Left ventricle myocardium inferior (tissue), 1 donor: ENCODE measurements at regions not wholly inside any gene's neighbourhood (a gene's known extent, or its start where the extent isn't known, plus 50 kb on each side); places are given as distances from the start of the nearest gene placed in this dataset.

Experiments used
- DNase-seq: peaks from one replicate; pipeline ENCODE4 v3.0.0-alpha.2; 2020
- H3K27ac ChIP-seq: fragments of 200-600 bp; replicated peaks from 2 replicates; pipeline ENCODE4 v1.8.0; 2021
- H3K27me3 ChIP-seq: fragments of 200-600 bp; 2 replicates; pipeline ENCODE4 v1.8.0; 2021; ENCODE audit warnings: low read depth
- H3K36me3 ChIP-seq: fragments of 200-600 bp; 2 replicates; pipeline ENCODE4 v1.8.0; 2021
- H3K4me1 ChIP-seq: fragments of 200-600 bp; 2 replicates; pipeline ENCODE4 v1.8.0; 2021
- H3K4me3 ChIP-seq: fragments of 200-600 bp; 2 replicates; pipeline ENCODE4 v1.8.0; 2021; ENCODE audit warnings: mild to moderate bottlenecking, moderate library complexity
- H3K9me3 ChIP-seq: fragments of 200-600 bp; replicated peaks from 2 replicates; pipeline ENCODE4 v1.8.0; 2021
- intact Hi-C: fragments of 100-400 bp; cut with micrococcal nuclease; formaldehyde crosslinking; loops from one replicate; pipeline ENCODE4 v1.11.0; 2022
- TF ChIP-seq, protein P1 (sequence below): fragments of 200-600 bp; IDR thresholded peaks from 2 replicates; pipeline ENCODE4 v1.8.0; 2021; ENCODE audit warnings: antibody characterized with exemption, mild to moderate bottlenecking, borderline replicate concordance
- donor health status: DM: no; HTN: yes; CAD: no; lungs with severe emphysema.

DNA sequence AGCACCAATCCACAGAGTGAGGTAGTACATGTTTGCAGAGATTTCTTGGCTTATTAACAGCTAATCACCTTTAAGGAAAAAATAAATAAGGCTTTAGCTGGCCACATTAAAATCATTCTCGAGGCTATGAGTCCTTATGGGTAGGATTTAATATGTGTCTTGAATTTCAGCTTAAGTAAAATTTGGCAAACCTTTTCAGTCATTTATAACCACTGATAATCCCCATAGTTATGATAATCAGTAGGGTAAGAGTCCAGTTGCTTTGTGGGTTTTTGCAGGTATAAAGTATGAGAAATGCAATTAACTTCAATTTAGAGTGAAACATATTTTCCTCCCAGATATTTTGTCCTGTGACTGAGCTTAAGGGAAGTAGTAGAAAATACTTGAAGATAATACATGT lies 1458.9 kb upstream of the FLRT2 start:
- no peak overlapping the region for H3K27ac ChIP-seq
- H3K36me3 ChIP-seq, result no peaks in the 10 kb centered on the region
- no peaks in the 10 kb centered on the region for H3K27me3 ChIP-seq
- intact Hi-C loops, result no loop called here
- H3K4me1 ChIP-seq, result no peaks in the 10 kb centered on the region
- TF ChIP-seq, protein P1, sequence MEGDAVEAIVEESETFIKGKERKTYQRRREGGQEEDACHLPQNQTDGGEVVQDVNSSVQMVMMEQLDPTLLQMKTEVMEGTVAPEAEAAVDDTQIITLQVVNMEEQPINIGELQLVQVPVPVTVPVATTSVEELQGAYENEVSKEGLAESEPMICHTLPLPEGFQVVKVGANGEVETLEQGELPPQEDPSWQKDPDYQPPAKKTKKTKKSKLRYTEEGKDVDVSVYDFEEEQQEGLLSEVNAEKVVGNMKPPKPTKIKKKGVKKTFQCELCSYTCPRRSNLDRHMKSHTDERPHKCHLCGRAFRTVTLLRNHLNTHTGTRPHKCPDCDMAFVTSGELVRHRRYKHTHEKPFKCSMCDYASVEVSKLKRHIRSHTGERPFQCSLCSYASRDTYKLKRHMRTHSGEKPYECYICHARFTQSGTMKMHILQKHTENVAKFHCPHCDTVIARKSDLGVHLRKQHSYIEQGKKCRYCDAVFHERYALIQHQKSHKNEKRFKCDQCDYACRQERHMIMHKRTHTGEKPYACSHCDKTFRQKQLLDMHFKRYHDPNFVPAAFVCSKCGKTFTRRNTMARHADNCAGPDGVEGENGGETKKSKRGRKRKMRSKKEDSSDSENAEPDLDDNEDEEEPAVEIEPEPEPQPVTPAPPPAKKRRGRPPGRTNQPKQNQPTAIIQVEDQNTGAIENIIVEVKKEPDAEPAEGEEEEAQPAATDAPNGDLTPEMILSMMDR, result no peak
- no peaks in the 10 kb centered on the region for H3K9me3 ChIP-seq
- H3K4me3 ChIP-seq, result no peak overlapping the region
- DNase-seq, result no peak

DNA sequence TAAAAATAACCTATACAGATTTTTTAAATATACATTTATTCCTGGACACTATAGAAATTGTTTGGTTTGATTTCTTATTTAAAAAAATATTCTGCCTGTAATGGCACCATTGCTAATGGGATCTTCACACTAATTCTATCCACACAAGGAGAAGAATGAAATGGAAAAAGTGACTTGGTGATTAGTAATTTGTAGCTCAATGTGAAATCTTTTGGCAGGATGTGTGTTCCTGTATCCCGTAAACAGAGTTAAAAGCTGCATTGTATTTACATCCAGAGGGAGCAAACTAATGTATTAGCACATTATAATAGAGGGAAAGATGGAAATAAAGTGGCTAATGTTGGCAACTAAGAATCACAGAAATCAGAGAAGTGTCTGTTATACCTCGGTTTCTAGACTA lies 1455.3 kb upstream of the FLRT2 start:
- Histone ChIP-seq H3K27ac (no peak overlapping the region), H3K4me1 (no peaks in the 10 kb centered on the region), H3K9me3 (no peaks in the 10 kb centered on the region), H3K4me3 (no peak overlapping the region), H3K36me3 (no peaks in the 10 kb centered on the region), H3K27me3 (no peaks in the 10 kb centered on the region)
- no peak for DNase-seq
- TF ChIP-seq, protein P1, result no peak
- intact Hi-C loops, result no loop called here

DNA sequence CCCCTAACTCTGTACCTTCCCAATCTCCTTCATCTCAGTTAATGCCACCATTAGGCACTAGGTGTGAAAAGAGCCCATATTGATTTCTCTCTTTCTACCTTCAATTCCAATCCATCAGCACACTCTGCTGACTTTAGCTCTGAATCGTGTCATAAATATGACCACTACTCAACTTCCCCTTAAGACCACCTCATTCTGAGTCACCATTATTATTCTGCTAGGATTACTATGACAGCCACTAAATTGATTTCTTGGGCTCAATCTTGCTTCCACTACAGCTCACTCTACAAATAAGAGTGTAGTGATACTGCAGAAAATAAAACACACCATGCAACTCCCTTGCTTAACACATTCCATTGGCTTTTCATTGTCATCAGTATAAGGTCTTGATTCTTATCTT lies 1449.0 kb upstream of the FLRT2 start:
- TF ChIP-seq, protein P1, result no peak
- intact Hi-C loops, result no loop called here

DNA sequence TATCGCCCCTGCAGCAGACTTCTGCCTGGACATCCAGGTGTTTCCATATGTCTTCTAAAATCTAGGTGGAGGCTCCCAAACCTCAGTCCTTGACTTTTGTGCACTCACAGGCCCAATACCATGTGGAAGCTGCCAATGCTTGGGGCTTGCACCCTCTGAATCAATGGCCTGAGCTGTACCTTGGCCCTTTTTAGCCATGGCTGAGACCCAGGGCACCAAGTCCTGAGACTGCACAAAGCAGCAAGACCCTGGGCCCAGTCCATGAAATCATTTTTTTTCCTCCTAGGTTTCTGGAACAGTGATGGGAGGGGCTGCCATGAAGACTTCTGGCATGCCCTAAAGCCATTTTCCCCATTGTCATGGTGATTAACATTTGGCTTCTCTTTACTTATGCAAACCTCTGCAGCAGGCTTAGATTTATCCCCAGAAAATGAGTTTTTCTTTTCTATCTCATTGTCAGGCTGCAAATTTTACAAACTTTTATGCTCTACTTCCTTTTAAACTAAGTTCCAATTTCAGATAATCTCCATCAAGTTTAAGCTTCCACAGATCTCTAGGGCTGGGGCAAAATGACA lies 1445.8 kb upstream of the FLRT2 start:
- H3K9me3 ChIP-seq, result no peaks in the 10 kb centered on the region
- no peak for DNase-seq
- no peaks in the 10 kb centered on the region for H3K4me1 ChIP-seq
- H3K4me3 ChIP-seq, result no peak overlapping the region
- intact Hi-C loops, result no loop called here
- H3K36me3 ChIP-seq, result no peaks in the 10 kb centered on the region
- TF ChIP-seq, protein P1, result no peak
- no peak overlapping the region for H3K27ac ChIP-seq
- no peaks in the 10 kb centered on the region for H3K27me3 ChIP-seq

More for the DNA sequence above, 1449.0 kb upstream of the FLRT2 start:
- no peaks in the 10 kb centered on the region for H3K9me3 ChIP-seq
- no peaks in the 10 kb centered on the region for H3K27me3 ChIP-seq
- no peaks in the 10 kb centered on the region for H3K36me3 ChIP-seq
- no peak overlapping the region for H3K27ac ChIP-seq
- H3K4me3 ChIP-seq, result no peak overlapping the region
- H3K4me1 ChIP-seq, result no peaks in the 10 kb centered on the region
- DNase-seq, result no peak

DNA sequence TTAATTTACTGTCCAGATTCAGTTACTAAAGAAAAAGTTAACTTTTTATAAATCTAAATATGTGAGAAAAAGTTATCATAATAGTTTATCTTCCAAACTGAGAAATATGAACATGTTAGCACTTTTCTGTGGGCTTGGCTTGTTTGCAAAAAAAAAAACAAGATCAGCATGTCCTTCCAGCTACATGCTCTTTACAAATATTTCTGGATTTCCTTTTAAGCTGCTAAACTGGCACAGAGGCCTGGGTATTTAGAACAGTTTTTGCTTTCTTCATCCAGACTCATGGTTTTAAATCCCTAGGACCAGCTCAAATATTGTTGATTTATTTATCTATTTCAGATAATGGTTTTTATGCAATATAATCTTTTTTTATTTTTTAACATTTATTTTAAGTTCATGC lies 1444.5 kb upstream of the FLRT2 start:
- Histone ChIP-seq H3K36me3 (no peaks in the 10 kb centered on the region), H3K27ac (no peak overlapping the region), H3K4me1 (no peaks in the 10 kb centered on the region), H3K27me3 (no peaks in the 10 kb centered on the region), H3K4me3 (no peak overlapping the region), H3K9me3 (no peaks in the 10 kb centered on the region)
- TF ChIP-seq, protein P1, result no peak
- intact Hi-C loops, result no loop called here
- no peak for DNase-seq
